HAP-1 (cell line): ENCODE measurements at regions not wholly inside any gene's neighbourhood (a gene's known extent, or its start where the extent isn't known, plus 50 kb on each side); places are given as distances from the start of the nearest gene placed in this dataset.

Source experiments
- DNase-seq, 2 experiments: peaks; one replicate each; pipeline ENCODE4 v3.0.0-alpha.2; 2016 to 2020; ENCODE audit warnings: low spot score in 2 of 2
- H3K27me3 ChIP-seq: fragments of 250-450 bp; sonication (Bioruptor Pico); 2 replicates; pipeline ENCODE4 v1.5.1; 2020; ENCODE audit warnings: low read depth, mild to moderate bottlenecking, moderate library complexity
- H3K36me3 ChIP-seq: fragments of 250-450 bp; sonication (Bioruptor Pico); replicated peaks from 2 replicates; pipeline ENCODE4 v1.5.1; 2020; ENCODE audit warnings: mild to moderate bottlenecking
- H3K4me1 ChIP-seq: fragments of 250-450 bp; sonication (Bioruptor Pico); 2 replicates; pipeline ENCODE4 v1.5.1; 2020; ENCODE audit warnings: mild to moderate bottlenecking
- H3K4me3 ChIP-seq: fragments of 250-450 bp; sonication (Bioruptor Pico); 2 replicates; pipeline ENCODE4 v1.5.1; 2020; ENCODE audit warnings: mild to moderate bottlenecking, moderate library complexity
- H3K9me3 ChIP-seq: fragments of 250-450 bp; sonication (Bioruptor Pico); 2 replicates; pipeline ENCODE4 v1.5.1; 2020; ENCODE audit warnings: mild to moderate bottlenecking, moderate library complexity
- in situ Hi-C: fragments of 300-500 bp; cut with MboI; formaldehyde crosslinking; loops from 3 replicates; pipeline ENCODE4 v1.14.3; 2020; ENCODE audit warnings: low sequenced_read_pairs, inconsistent platforms, mixed read lengths

DNA sequence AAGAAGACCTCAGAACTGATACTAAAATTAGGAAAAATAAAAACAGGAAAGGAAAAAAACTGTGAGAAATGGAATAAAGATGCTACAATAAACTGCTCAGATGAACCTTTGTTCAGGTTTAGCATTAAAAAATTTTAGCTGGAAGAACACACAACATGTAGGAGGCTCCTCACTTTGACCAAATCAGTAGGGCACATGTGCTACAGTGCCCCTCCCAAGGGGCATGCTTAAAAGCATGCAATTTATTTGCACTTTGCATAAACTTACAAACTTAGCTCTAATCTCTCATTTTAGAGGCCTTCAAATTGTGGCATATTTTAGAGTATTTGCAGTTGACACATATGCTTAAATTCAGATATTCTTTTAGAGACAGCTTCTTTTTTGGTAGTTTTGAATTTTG is 570.2 kb downstream of the UTRN start:
- in situ Hi-C loops: no loop called here
- no peaks in the 10 kb centered on the region for H3K27me3 ChIP-seq
- H3K9me3 ChIP-seq: peaks cover 2% of the 10 kb centered on the region; the same call in 1 of the 2 replicates
- DNase-seq: no peak
- H3K4me3 ChIP-seq: no peak overlapping the region
- peaks cover 13% of the 10 kb centered on the region for H3K36me3 ChIP-seq
- peaks cover 5% of the 10 kb centered on the region for H3K4me1 ChIP-seq

DNA sequence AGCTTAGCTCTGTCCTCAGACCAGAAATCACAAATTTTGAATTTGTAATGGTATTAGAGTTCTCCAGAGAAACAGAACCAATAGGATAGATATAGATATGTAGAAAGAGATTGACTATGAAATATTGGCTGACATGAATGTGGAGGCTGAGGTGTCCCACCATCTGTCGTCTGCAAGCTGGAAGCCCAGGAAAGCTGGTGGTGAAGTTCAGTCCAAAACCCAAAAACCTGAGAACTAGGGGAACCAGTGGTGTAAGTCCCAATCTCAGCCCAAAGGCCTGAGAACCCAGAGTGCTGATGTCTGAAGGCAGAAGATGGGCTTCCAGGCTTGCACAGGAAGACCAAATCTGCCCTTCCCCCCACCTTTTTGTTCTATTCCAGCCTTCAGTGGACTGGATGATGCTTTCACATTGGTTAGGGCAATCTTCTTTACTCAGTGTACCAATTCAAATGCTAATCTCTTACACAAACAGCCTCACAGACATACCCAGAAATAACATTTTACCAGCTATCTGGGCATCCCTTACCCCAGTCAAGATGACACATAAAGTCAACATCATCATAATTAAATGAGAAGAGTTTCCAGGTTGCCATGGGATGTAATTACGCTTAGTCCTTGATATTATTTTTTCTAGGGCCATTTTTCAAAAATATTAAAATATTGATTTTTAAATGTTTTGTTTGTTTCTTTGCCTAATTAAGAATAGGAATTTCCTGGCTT is 570.8 kb downstream of the UTRN start:
- H3K27me3 ChIP-seq: no peaks in the 10 kb centered on the region
- no peak overlapping the region for H3K4me3 ChIP-seq
- H3K36me3 ChIP-seq: peaks cover 11% of the 10 kb centered on the region
- DNase-seq: peak; percentile 17 to 34
- H3K4me1 ChIP-seq: peaks cover 5% of the 10 kb centered on the region
- in situ Hi-C loops: no loop called here
- peaks cover 2% of the 10 kb centered on the region; the same call in 1 of the 2 replicates for H3K9me3 ChIP-seq

DNA sequence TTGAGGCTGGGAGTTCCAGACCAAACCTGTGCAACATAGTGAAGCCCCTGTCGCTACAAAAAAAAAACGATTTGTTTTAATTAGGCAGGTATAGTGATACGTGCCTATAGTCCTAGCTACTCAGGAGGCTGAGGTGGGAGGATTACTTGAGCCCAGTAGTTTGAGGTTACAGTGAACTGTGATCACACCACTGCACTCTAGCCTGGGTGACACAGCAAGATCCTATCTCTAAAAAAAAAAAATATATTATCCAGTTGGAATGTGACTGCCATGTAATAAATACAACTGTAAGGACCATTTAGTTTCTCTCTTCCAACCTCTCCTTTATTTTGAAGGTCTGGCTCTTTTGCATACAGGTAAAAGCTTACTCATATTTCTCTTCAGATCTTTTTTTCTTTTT is 571.5 kb downstream of the UTRN start:
- Histone ChIP-seq H3K36me3 (peaks cover 4% of the 10 kb centered on the region), H3K4me1 (peaks cover 5% of the 10 kb centered on the region), H3K9me3 (peaks cover 2% of the 10 kb centered on the region), H3K27me3 (no peaks in the 10 kb centered on the region), H3K4me3 (no peak overlapping the region)
- in situ Hi-C loops: no loop called here
- no peak for DNase-seq

DNA sequence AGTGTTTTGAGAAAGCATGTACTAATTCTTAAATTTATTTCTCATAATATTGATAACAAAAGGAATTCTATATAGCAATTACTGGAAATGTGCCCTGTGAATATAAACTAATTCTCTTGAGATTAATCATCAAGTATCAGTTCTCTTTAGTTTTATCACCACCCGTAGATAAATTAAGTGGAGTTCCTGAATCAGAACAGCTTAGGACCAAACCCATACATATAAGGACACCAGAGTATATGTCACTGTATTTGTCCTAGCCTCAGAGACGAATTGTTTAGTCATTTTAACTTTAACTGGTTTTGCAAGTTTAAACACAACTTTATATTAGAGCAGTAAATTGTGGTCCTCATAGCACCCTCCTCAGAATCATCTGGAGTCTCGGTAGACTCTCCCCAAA is 572.0 kb downstream of the UTRN start:
- no peaks in the 10 kb centered on the region; the same call in 1 of the 2 replicates for H3K36me3 ChIP-seq
- DNase-seq: no peak
- in situ Hi-C loops: no loop called here
- peaks cover 5% of the 10 kb centered on the region for H3K4me1 ChIP-seq
- H3K9me3 ChIP-seq: peaks cover 2% of the 10 kb centered on the region
- no peaks in the 10 kb centered on the region for H3K27me3 ChIP-seq
- H3K4me3 ChIP-seq: no peak overlapping the region

DNA sequence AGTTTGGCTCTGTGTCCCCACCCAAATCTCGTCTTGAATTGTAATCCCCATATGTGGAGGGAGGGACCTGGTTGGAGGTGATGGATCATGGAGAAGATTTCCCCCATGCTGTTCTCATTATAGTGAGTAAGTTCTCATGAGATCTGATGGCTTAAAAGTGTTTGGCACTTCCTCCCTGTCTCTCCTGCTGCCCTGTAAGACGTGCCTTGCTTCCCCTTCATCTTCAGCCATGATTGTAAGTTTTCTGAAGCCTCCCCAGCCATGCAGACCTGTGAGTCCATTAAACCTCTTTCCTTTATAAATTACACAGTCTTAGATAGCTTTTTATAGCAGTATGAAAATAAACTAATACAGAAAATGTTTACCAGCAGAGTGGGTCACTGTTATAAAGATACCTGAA is 577.6 kb downstream of the UTRN start:
- H3K4me1 ChIP-seq: no peaks in the 10 kb centered on the region
- in situ Hi-C loops: no loop called here

DNA sequence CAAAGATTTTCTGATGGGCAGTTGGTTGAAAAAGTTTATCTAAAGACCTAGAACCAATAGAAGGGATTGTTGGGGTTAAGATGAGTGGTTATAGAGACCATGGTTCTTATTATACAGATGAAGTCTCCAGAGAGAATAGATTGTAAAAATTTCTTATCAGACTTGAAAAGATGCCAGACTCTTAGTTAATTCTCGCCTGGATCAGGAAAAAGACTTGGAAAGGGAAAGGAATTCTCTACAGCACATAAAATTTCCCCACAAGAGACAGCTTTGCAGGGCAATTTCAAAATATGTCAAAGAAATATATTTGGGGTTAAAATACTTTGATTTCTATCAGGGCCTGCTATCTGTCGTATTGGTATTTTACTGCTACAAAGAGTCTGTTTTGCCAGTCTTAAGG is 582.6 kb downstream of the UTRN start:
- H3K4me1 ChIP-seq: peaks cover 14% of the 10 kb centered on the region
- peaks cover 9% of the 10 kb centered on the region; the same call in 1 of the 2 replicates for H3K9me3 ChIP-seq
- H3K27me3 ChIP-seq: no peaks in the 10 kb centered on the region
- no peak overlapping the region for H3K4me3 ChIP-seq
- in situ Hi-C loops: no loop called here
- DNase-seq: no peak
- H3K36me3 ChIP-seq: no peaks in the 10 kb centered on the region

More for the DNA sequence above, 577.6 kb downstream of the UTRN start:
- no peak for DNase-seq
- no peaks in the 10 kb centered on the region for H3K27me3 ChIP-seq
- H3K36me3 ChIP-seq: no peaks in the 10 kb centered on the region
- peaks cover 11% of the 10 kb centered on the region for H3K9me3 ChIP-seq
- H3K4me3 ChIP-seq: no peak overlapping the region

DNA sequence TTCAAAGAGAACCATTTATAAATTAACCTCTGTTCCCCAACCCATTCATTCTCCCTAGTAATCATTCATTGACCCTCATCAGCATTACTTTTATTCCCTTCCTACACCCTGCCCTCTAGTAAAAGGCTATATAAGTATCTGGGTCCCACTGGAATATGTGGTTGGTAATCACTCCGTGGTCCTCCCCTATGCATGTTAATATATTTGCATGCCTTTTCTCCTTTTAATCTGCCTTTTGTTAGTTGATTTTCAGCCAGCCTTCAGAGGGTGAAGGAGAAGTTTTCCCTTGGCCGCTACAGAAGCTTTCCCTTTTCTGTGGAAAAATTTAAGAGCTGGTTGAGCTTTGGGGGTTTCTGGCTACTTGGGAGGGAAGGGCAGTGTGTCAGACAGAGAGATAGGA is 585.6 kb downstream of the UTRN start:
- peak; percentile 55 to 95 for DNase-seq
- H3K4me3 ChIP-seq: no peak overlapping the region
- H3K27me3 ChIP-seq: no peaks in the 10 kb centered on the region
- H3K4me1 ChIP-seq: peaks cover 14% of the 10 kb centered on the region
- in situ Hi-C loops: no loop called here
- H3K9me3 ChIP-seq: no peaks in the 10 kb centered on the region
- H3K36me3 ChIP-seq: no peaks in the 10 kb centered on the region

DNA sequence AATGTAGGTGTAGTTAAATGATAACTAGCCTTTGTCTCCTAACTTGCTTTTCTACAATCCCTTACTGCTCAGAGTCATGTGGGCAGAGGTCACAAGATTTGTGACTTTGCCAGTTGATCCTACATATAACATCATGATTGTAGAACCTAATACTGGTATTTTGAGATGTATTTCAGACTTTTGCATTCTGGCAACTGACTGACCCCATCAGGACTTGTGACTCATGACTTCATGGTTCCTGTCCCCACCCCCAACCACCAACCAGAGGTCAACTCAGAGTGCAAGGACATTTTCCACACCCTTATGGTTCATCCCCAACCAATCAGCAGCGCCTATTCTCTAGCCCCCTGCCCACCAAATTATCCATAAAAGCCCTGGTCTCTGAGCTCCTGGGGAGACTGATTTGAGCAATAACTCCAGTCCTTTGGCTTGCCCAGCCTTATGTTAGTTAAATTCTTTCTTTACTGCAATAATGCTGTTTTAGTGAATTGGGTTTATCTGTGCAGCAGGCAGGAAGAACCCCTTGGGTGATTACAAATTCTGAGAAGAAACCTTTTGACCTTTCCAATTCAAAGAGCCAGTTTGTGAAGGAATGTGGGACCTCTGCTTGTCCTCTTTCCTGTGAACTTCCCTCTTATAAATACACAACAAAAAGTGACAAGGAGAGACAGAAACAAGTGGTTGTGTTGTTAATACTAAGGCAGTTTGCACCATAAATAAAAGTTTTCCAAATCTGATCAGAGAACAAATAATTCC is 588.7 kb downstream of the UTRN start:
- Histone ChIP-seq H3K9me3 (no peaks in the 10 kb centered on the region), H3K27me3 (no peaks in the 10 kb centered on the region), H3K36me3 (no peaks in the 10 kb centered on the region), H3K4me1 (peaks cover 10% of the 10 kb centered on the region), H3K4me3 (no peak overlapping the region)
- in situ Hi-C loops: no loop called here
- no peak for DNase-seq

DNA sequence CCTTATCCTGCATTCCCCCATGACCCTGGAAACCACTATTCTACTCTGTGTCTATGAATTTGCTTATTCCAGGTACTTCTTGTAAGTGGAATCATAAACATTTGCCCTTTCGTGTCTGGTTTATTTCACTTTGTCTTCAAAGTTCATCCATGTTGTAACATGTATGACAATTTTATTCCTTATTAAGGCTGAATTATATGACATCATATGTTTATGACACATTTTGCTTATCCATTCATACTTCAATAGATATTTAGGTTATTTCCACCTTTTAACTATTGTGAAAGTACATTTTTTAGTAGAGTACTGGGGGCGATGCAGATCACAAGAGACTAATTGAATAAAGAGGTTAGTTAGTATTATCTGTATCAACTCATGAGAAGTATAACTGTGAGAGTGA is 591.6 kb downstream of the UTRN start:
- no peak for DNase-seq
- no peaks in the 10 kb centered on the region for H3K36me3 ChIP-seq
- no peaks in the 10 kb centered on the region for H3K4me1 ChIP-seq
- no peaks in the 10 kb centered on the region for H3K27me3 ChIP-seq
- in situ Hi-C loops: no loop called here
- H3K9me3 ChIP-seq: no peaks in the 10 kb centered on the region
- no peak overlapping the region for H3K4me3 ChIP-seq

DNA sequence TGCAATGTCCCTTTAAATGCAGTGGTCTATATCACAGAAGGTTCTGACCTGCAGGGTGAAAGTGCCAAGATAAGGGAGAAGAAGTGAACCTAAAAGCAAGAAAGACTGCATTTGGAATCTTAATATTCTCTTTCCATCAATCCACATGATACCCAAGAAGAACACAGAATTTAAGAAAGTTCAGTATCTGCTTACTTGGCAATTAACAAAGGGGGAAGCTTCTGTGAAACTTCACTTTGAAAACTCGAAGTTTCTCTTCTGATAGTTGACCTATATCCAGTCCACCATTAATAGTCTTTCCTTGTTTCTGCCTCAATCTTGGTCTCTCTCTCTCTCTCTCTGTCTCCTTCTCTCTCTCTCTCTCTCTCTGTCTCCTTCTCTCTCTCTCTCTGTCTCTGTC is 592.0 kb downstream of the UTRN start:
- Histone ChIP-seq H3K4me1 (no peaks in the 10 kb centered on the region), H3K36me3 (no peaks in the 10 kb centered on the region), H3K27me3 (no peaks in the 10 kb centered on the region), H3K4me3 (no peak overlapping the region), H3K9me3 (no peaks in the 10 kb centered on the region)
- DNase-seq: no peak
- in situ Hi-C loops: no loop called here

DNA sequence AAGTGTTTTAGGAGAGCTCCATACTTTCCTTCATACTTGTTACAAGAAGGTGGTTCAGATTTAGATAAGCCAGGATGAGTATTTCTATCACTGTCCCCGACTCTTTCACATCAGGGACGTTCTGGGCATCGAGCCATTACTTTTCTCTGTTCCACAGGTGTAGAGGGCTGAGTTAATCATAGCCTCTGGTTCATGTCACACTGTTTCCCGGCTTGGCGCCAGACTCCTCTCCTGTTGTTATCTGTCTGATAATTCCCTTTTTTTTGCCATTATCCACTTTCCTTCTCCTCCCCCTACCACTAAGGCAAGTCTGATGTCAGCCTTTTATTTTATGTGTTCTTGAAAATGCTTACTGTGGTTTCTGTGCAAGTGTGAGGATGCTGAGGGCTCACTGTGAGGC is 593.4 kb downstream of the UTRN start:
- in situ Hi-C loops: no loop called here
- no peak overlapping the region for H3K4me3 ChIP-seq
- no peak for DNase-seq

DNA sequence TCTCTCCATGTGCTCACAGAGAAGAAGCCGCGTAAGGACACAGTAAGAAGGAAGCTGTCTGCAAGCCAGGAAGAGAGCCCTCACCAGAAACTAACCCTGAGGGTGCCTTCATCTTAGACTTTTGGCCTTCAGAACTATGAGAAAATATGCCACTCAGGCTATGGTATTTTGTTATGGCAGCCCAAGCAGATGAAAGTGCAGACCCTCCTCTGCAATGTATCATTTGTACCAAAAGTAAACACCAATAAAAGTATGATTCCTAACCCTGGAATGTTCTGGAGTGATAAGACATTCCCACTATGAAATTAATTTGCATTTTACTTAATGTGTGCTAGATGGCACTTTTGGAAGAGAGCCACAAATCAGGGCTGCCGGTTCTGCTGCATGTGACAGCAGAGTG is 594.3 kb downstream of the UTRN start:
- no peak for DNase-seq
- in situ Hi-C loops: no loop called here
- Histone ChIP-seq H3K9me3 (no peaks in the 10 kb centered on the region), H3K36me3 (no peaks in the 10 kb centered on the region), H3K27me3 (no peaks in the 10 kb centered on the region), H3K4me3 (no peak overlapping the region), H3K4me1 (no peaks in the 10 kb centered on the region)

More for the DNA sequence above, 593.4 kb downstream of the UTRN start:
- H3K9me3 ChIP-seq: no peaks in the 10 kb centered on the region
- no peaks in the 10 kb centered on the region for H3K27me3 ChIP-seq
- H3K36me3 ChIP-seq: no peaks in the 10 kb centered on the region
- no peaks in the 10 kb centered on the region for H3K4me1 ChIP-seq

DNA sequence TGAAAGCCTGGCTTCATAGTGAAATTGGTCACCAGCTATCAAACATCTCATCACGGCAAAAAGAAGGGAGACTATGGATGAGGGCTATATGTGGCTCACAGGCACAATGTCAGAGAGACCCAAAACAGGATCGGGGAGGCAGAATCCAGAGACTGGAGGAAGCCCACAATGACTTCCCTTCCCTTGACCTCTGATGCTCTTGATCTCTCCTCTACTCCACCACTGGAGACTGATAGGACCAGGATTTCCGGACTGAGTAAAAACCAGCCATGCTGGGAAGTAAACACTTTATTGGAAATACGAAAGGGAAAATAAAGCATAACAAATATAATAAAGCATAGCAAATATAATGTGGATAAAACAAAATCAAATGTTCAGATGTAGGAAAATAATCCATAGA is 597.3 kb downstream of the UTRN start:
- Histone ChIP-seq H3K36me3 (no peaks in the 10 kb centered on the region), H3K4me3 (no peak overlapping the region), H3K4me1 (no peaks in the 10 kb centered on the region), H3K9me3 (no peaks in the 10 kb centered on the region), H3K27me3 (no peaks in the 10 kb centered on the region)
- no peak for DNase-seq
- in situ Hi-C loops: no loop called here

DNA sequence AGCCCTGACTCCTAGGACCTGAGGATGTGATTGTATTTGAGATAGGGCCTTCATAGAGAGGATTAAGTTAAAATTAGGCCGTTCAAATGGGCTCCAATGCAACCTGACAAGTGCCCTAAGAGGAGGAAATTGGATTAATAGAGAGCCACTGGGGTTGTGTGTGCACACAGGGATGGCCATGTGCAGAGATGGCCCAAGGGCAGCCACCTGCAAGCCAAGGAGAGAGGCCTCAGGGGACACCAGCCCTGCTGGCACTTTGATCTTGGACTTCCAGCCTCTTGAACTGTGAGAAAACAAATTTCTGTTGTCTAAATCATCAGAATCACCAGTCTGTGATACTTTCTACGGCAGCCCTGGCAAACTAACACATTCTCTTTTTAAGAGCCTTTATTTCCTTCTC is 598.8 kb downstream of the UTRN start:
- no peaks in the 10 kb centered on the region for H3K36me3 ChIP-seq

More for the DNA sequence above, 598.8 kb downstream of the UTRN start:
- Histone ChIP-seq H3K4me3 (no peak overlapping the region), H3K27me3 (no peaks in the 10 kb centered on the region), H3K9me3 (no peaks in the 10 kb centered on the region), H3K4me1 (no peaks in the 10 kb centered on the region)
- DNase-seq: no peak
- in situ Hi-C loops: no loop called here
